Lung (tissue), 11 donors: ENCODE measurements at regions not wholly inside any gene's neighbourhood (a gene's known extent, or its start where the extent isn't known, plus 50 kb on each side); places are given as distances from the start of the nearest gene placed in this dataset.

ENCODE experiments used
- ATAC-seq: fragments of 200-7000 bp; cut with Tn5 transposase; one replicate; pipeline ENCODE4 v1.9.1; 2020; ENCODE audit warnings: moderate number of reproducible peaks; ENCODE audit not compliant: insufficient read depth, low FRiP score
- DNase-seq, 3 donors: peaks; one replicate each; pipeline ENCODE4 v3.0.0-alpha.2; 2013 to 2017
- H3K27ac ChIP-seq, 2 donors: one replicate each; pipeline ENCODE4 v1.5.1; 2013; ENCODE audit warnings: mild to moderate bottlenecking in 2 of 2, moderate library complexity in 2 of 2, control low read depth in 1 of 2, inconsistent platforms in 1 of 2, low read depth in 1 of 2, low read length in 1 of 2
- H3K27me3 ChIP-seq, 3 donors: one replicate each; pipeline ENCODE4 v1.5.1; 2013; ENCODE audit warnings: low read length in 2 of 3; ENCODE audit not compliant: control insufficient read depth in 3 of 3, insufficient read depth in 3 of 3
- H3K36me3 ChIP-seq, 4 donors: one replicate each; pipeline ENCODE4 v1.5.1; 2013; ENCODE audit warnings: low read length in 4 of 4, mild to moderate bottlenecking in 1 of 4, moderate library complexity in 1 of 4; ENCODE audit not compliant: control insufficient read depth in 4 of 4, insufficient read depth in 4 of 4
- H3K4me1 ChIP-seq, 5 donors: one replicate each; pipeline ENCODE4 v1.5.1; 2013; ENCODE audit warnings: low read length in 5 of 5, mild to moderate bottlenecking in 2 of 5, moderate library complexity in 1 of 5; ENCODE audit not compliant: control insufficient read depth in 5 of 5, insufficient read depth in 5 of 5
- H3K4me3 ChIP-seq: one replicate; pipeline ENCODE4 v1.5.1; 2013; ENCODE audit warnings: mild to moderate bottlenecking, control low read depth, moderate library complexity
- H3K9ac ChIP-seq, 2 donors: one replicate each; pipeline ENCODE4 v1.5.1; 2013; ENCODE audit warnings: low read length in 2 of 2, control low read depth in 1 of 2; ENCODE audit not compliant: insufficient read depth in 1 of 2
- H3K9me3 ChIP-seq, 4 donors: one replicate each; pipeline ENCODE4 v1.5.1; 2013; ENCODE audit warnings: low read length in 3 of 4, mild to moderate bottlenecking in 1 of 4, moderate library complexity in 1 of 4; ENCODE audit not compliant: control insufficient read depth in 4 of 4, insufficient read depth in 3 of 4
- CTCF ChIP-seq: IDR thresholded peaks from 2 replicates; pipeline ENCODE4 v1.5.1; 2012; ENCODE audit warnings: mild to moderate bottlenecking; ENCODE audit errors: control extremely low read depth, extremely low read depth
- WGBS, 2 donors: extraction: QIAGEN DNeasy Blood & Tissue Kit; methylation state at CpG; one replicate each; pipeline ENCODE4 v1.1.7; 2013; 5-methylcytosine and 5-hydroxymethylcytosine counted together
- donor health status: control.
- donor health status: control.
- donor health status: Bipolar disorder and iron deficiency.
- donor health status: healthy.
- donor health status: DM: yes; HTN: yes; CAD: no.

GRCh38 chr10:8499312-8499711 is 444.8 kb downstream of the GATA3 start:
- Histone ChIP-seq H3K9me3 (no peaks in the 10 kb centered on the region), H3K27ac (no peak overlapping the region), H3K9ac (no peak overlapping the region), H3K4me1 (no peaks in the 10 kb centered on the region), H3K36me3 (no peaks in the 10 kb centered on the region), H3K27me3 (peaks cover 0 to 11% (median 0%) of the 10 kb centered on the region in 3 donors), H3K4me3 (no peak overlapping the region)
- 79 to 83% methylated on average over 4 of the region's 4 CpGs for WGBS, 2 donors
- no peak for TF ChIP-seq CTCF
- no peak for DNase-seq
- no peak for ATAC-seq

- H3K4me1 ChIP-seq: peaks cover 0 to 2% (median 0%) of the 10 kb centered on the region in 5 donors
- H3K9ac ChIP-seq: no peak overlapping the region
- no peak overlapping the region for H3K27ac ChIP-seq
- H3K27me3 ChIP-seq: peaks cover 0 to 12% (median 0%) of the 10 kb centered on the region in 3 donors
- no peaks in the 10 kb centered on the region for H3K9me3 ChIP-seq
- no peak for TF ChIP-seq CTCF
- H3K4me3 ChIP-seq: no peak overlapping the region
- ATAC-seq: no peak
- no peak for DNase-seq
- H3K36me3 ChIP-seq: no peaks in the 10 kb centered on the region
Observed at GRCh38 chr10:8499752-8500390, 445.4 kb downstream of the GATA3 start.

- Histone ChIP-seq H3K36me3 (no peaks in the 10 kb centered on the region), H3K4me1 (peaks cover 0 to 4% (median 0%) of the 10 kb centered on the region in 5 donors), H3K9ac (no peak overlapping the region), H3K9me3 (no peaks in the 10 kb centered on the region), H3K27ac (no peak overlapping the region), H3K4me3 (no peak overlapping the region), H3K27me3 (peaks cover 0 to 20% (median 8%) of the 10 kb centered on the region in 3 donors)
- ATAC-seq: no peak
- TF ChIP-seq CTCF: no peak
- WGBS, 2 donors: 66 to 75% methylated on average over 5 of the region's 5 CpGs
- no peak for DNase-seq
Observed at GRCh38 chr10:8502573-8502972, 448.1 kb downstream of the GATA3 start.

- ATAC-seq: no peak
- 62 to 76% methylated on average over 10 of the region's 10 CpGs for WGBS, 2 donors
- peaks cover 0 to 4% (median 0%) of the 10 kb centered on the region in 5 donors for H3K4me1 ChIP-seq
Observed at GRCh38 chr10:8504499-8504898, 450.0 kb downstream of the GATA3 start.

More at GRCh38 chr10:8504499-8504898, 450.0 kb downstream of the GATA3 start:
- no peaks in the 10 kb centered on the region for H3K9me3 ChIP-seq
- no peak overlapping the region for H3K4me3 ChIP-seq
- no peak for TF ChIP-seq CTCF
- H3K36me3 ChIP-seq: no peaks in the 10 kb centered on the region
- DNase-seq: peak; percentile 20 to 49 (median 43)
- H3K27me3 ChIP-seq: peaks cover 0 to 20% (median 8%) of the 10 kb centered on the region in 3 donors
- no peak overlapping the region for H3K27ac ChIP-seq
- H3K9ac ChIP-seq: no peak overlapping the region
